Astrocyte (in vitro differentiated cells and primary cell): ENCODE measurements at regions not wholly inside any gene's neighbourhood (a gene's known extent, or its start where the extent isn't known, plus 50 kb on each side); places are given as distances from the start of the nearest gene placed in this dataset.

Source experiments
- EZH2 ChIP-seq: IDR thresholded peaks from 2 replicates; pipeline ENCODE4 v1.6.1; 2012; ENCODE audit warnings: mild to moderate bottlenecking, low read length, inconsistent platforms; ENCODE audit not compliant: insufficient read depth
- TF ChIP-seq, protein P1 (sequence below): IDR thresholded peaks from 2 replicates; pipeline ENCODE4 v1.5.1; 2011; ENCODE audit warnings: low read depth, mild to moderate bottlenecking, inconsistent platforms, low read length, moderate library complexity; ENCODE audit not compliant: insufficient read depth

DNA sequence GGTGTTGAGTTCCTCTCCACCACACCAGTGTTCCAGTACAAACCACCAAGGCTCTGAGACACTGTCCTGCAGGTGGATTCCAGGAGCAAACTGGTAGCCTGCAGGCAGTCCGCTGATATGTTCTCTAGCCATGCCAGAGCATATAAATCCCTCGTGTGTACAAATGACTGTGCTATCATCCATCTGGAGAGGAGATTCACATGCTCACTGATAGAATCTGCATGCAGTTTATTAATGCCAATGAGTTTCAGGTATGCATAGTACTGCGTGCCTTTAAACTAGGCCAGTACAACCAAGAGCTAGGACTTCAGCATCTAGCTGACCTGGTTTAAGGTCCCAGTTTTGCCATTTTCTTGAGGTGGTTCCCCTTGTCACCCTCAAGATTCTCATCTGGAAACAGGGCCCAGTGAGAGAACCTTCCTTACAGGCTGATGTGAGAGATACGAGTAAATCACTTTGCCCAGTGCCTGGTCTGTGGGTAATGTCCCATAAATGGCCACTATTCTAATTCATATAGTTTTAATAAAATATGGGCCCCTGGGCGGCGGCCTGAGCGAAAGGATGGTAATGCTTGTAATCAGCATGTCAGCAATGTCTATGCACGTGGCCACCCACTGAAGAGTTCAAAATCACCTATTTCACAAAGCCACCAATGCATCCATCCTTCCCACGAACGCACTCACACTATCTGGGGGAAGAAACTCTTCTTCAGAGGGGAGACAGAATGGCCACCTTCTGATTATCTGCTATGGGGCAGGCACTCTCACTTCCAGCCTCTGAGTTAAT lies 268.0 kb upstream of the ZMIZ1 start:
- TF ChIP-seq, protein P1, sequence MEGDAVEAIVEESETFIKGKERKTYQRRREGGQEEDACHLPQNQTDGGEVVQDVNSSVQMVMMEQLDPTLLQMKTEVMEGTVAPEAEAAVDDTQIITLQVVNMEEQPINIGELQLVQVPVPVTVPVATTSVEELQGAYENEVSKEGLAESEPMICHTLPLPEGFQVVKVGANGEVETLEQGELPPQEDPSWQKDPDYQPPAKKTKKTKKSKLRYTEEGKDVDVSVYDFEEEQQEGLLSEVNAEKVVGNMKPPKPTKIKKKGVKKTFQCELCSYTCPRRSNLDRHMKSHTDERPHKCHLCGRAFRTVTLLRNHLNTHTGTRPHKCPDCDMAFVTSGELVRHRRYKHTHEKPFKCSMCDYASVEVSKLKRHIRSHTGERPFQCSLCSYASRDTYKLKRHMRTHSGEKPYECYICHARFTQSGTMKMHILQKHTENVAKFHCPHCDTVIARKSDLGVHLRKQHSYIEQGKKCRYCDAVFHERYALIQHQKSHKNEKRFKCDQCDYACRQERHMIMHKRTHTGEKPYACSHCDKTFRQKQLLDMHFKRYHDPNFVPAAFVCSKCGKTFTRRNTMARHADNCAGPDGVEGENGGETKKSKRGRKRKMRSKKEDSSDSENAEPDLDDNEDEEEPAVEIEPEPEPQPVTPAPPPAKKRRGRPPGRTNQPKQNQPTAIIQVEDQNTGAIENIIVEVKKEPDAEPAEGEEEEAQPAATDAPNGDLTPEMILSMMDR = no peak
- no peak for TF ChIP-seq EZH2
